K562 (cell line): ENCODE measurements at regions not wholly inside any gene's neighbourhood (a gene's known extent, or its start where the extent isn't known, plus 50 kb on each side); places are given as distances from the start of the nearest gene placed in this dataset.
A peak's percentile ranks its signal among the peaks of the same experiment; 100 is the strongest.

ENCODE experiments used
- ARID2 ChIP-seq: fragments of 450-650 bp; IDR thresholded peaks from 2 replicates; pipeline ENCODE4 v1.6.1; 2017; ENCODE audit warnings: antibody characterized with exemption, mild to moderate bottlenecking
- CXXC5 ChIP-seq: fragments of 250-450 bp; sonication (Bioruptor Pico); IDR thresholded peaks from 2 replicates; pipeline ENCODE4 v1.8.0; 2022; ENCODE audit warnings: inconsistent platforms, mild to moderate bottlenecking, moderate library complexity
- HIVEP1 ChIP-seq: fragments of 250-450 bp; sonication (Bioruptor Pico); IDR thresholded peaks from 2 replicates; pipeline ENCODE4 v1.4.0; 2020; ENCODE audit warnings: mild to moderate bottlenecking
- MEIS2 ChIP-seq: fragments of 450-650 bp; IDR thresholded peaks from 2 replicates; pipeline ENCODE4 v1.6.1; 2014; ENCODE audit warnings: mild to moderate bottlenecking; ENCODE audit not compliant: partially characterized antibody
- NCOA6 ChIP-seq: fragments of 450-650 bp; IDR thresholded peaks from 2 replicates; pipeline ENCODE4 v1.6.1; 2017; ENCODE audit warnings: mild to moderate bottlenecking
- PCBP2 ChIP-seq: fragments of 200-400 bp; formaldehyde crosslinking; IDR thresholded peaks from 2 replicates; pipeline ENCODE4 v1.6.1; 2018; ENCODE audit warnings: low read length, low read depth, mild to moderate bottlenecking, moderate library complexity; ENCODE audit not compliant: poor library complexity, severe bottlenecking
- RHOXF2B ChIP-seq: fragments of 250-450 bp; sonication (Bioruptor Pico); conservative IDR thresholded peaks from 2 replicates; pipeline ENCODE4 v1.5.1; 2021
- RUNX1 ChIP-seq: sonication (generic); IDR thresholded peaks from 2 replicates; pipeline ENCODE4 v1.6.1; 2016; ENCODE audit warnings: antibody characterized with exemption, low read depth
- SAFB2 ChIP-seq: fragments of 200-400 bp; formaldehyde crosslinking; IDR thresholded peaks from 2 replicates; pipeline ENCODE4 v1.6.1; 2018; ENCODE audit warnings: borderline replicate concordance, low read length, low read depth, moderate library complexity; ENCODE audit not compliant: severe bottlenecking
- SIRT6 ChIP-seq: IDR thresholded peaks from one replicate; pipeline ENCODE4 v1.6.1; 2012; ENCODE audit warnings: low read depth, mild to moderate bottlenecking, control low read depth, inconsistent platforms, low read length, moderate library complexity
- SMARCB1 ChIP-seq: IDR thresholded peaks from 2 replicates; pipeline ENCODE4 v1.6.1; 2011; ENCODE audit warnings: improper control_type of control experiment, low read depth; ENCODE audit not compliant: insufficient read length
- SNRNP70 ChIP-seq: fragments of 200-400 bp; formaldehyde crosslinking; optimal IDR thresholded peaks from 2 replicates; pipeline ENCODE3; 2017; ENCODE audit warnings: low read depth, low read length
- TEAD2 ChIP-seq: fragments of 450-650 bp; IDR thresholded peaks from 2 replicates; pipeline ENCODE4 v1.6.1; 2016; ENCODE audit warnings: missing genetic modification characterization, control low read depth, missing compliant biosample characterization
- TGIF2 ChIP-seq: sonication (generic); formaldehyde crosslinking; IDR thresholded peaks from 2 replicates; pipeline ENCODE4 v1.8.1; 2022; ENCODE audit warnings: mild to moderate bottlenecking, missing genetic modification reagents, moderate library complexity
- ZC3H4 ChIP-seq: sonication (generic); formaldehyde crosslinking; IDR thresholded peaks from 2 replicates; pipeline ENCODE4 v1.9.0; 2021; ENCODE audit warnings: missing genetic modification reagents, borderline replicate concordance
- ZFP30 ChIP-seq: fragments of 250-450 bp; sonication (Bioruptor Pico); IDR thresholded peaks from 2 replicates; pipeline ENCODE4 v1.8.0; 2022; ENCODE audit warnings: moderate library complexity, mild to moderate bottlenecking, inconsistent platforms, borderline replicate concordance
- ZNF124 ChIP-seq: sonication (generic); formaldehyde crosslinking; IDR thresholded peaks from 2 replicates; pipeline ENCODE4 v1.8.1; 2022; ENCODE audit warnings: missing genetic modification reagents
- ZNF134 ChIP-seq: fragments of 250-450 bp; sonication (Bioruptor Pico); conservative IDR thresholded peaks from 2 replicates; pipeline ENCODE4 v1.4.0; 2020
- ZNF586 ChIP-seq: fragments of 450-650 bp; formaldehyde crosslinking; conservative IDR thresholded peaks from 2 replicates; pipeline ENCODE4 v1.4.0; 2020; ENCODE audit warnings: mild to moderate bottlenecking, moderate library complexity
- TF ChIP-seq, protein P1 (sequence below): sonication (generic); formaldehyde crosslinking; IDR thresholded peaks from 2 replicates; pipeline ENCODE4 v1.8.0; 2022; ENCODE audit warnings: missing genetic modification reagents, mild to moderate bottlenecking, borderline replicate concordance
- TF ChIP-seq, protein P2 (sequence below): fragments of 250-450 bp; sonication (Bioruptor Pico); IDR thresholded peaks from 2 replicates; pipeline ENCODE4 v1.8.0; 2022; ENCODE audit warnings: inconsistent platforms
- TF ChIP-seq, protein P3 (sequence below): fragments of 250-450 bp; sonication (Bioruptor Pico); IDR thresholded peaks from 2 replicates; pipeline ENCODE4 v1.4.0; 2020; ENCODE audit warnings: mild to moderate bottlenecking, moderate library complexity
- TF ChIP-seq, protein P4 (sequence below): fragments of 450-650 bp; formaldehyde crosslinking; IDR thresholded peaks from 2 replicates; pipeline ENCODE4 v1.4.0; 2022; ENCODE audit warnings: missing genetic modification characterization

DNA sequence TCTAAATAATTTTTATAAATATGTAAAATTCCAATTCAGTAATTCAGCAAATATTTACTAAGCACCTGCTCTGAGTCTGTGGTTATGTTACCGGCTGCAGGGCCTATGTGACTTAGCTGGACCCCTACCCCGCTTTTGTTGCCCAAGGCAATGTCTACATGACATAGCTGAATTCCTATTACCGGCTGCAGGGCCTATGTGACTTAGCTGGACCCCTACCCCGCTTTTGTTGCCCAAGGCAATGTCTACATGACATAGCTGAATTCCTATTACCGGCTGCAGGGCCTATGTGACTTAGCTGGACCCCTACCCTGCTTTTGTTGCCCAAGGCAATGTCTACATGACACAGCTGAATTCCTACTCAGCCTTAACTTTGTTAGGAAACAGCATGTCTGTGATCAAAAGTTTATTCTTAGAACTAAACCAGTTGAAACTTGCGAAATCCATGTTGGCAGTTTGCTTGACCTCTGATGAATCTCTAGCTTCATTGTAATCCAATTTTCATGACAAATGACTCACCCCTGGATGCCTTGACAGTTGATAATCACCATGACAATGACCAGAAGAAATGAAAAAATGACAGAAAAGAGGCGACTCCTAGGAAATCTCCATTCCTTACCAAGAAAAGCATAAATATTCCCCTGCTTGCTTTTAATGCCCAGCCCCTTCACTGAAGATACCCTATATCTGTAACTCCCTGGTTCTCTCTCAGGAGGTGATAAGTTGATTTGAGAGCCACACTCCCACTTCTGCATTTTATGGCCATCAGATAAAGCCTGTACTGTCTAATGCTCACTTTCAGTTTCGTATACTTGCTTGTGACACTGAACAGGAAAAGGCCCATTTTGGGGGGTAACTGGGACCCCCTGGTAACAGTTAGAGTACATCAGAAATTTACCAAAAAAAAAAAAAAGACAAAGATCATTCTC is 148.4 kb upstream of the SYT10 start (continued):
- TF ChIP-seq, protein P1, sequence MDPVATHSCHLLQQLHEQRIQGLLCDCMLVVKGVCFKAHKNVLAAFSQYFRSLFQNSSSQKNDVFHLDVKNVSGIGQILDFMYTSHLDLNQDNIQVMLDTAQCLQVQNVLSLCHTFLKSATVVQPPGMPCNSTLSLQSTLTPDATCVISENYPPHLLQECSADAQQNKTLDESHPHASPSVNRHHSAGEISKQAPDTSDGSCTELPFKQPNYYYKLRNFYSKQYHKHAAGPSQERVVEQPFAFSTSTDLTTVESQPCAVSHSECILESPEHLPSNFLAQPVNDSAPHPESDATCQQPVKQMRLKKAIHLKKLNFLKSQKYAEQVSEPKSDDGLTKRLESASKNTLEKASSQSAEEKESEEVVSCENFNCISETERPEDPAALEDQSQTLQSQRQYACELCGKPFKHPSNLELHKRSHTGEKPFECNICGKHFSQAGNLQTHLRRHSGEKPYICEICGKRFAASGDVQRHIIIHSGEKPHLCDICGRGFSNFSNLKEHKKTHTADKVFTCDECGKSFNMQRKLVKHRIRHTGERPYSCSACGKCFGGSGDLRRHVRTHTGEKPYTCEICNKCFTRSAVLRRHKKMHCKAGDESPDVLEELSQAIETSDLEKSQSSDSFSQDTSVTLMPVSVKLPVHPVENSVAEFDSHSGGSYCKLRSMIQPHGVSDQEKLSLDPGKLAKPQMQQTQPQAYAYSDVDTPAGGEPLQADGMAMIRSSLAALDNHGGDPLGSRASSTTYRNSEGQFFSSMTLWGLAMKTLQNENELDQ = no peak
- no peak for TF ChIP-seq ZC3H4 (CRISPR knock-in tag)
- no peak for TF ChIP-seq RHOXF2B (CRISPR knock-in tag)
- TF ChIP-seq, protein P2, sequence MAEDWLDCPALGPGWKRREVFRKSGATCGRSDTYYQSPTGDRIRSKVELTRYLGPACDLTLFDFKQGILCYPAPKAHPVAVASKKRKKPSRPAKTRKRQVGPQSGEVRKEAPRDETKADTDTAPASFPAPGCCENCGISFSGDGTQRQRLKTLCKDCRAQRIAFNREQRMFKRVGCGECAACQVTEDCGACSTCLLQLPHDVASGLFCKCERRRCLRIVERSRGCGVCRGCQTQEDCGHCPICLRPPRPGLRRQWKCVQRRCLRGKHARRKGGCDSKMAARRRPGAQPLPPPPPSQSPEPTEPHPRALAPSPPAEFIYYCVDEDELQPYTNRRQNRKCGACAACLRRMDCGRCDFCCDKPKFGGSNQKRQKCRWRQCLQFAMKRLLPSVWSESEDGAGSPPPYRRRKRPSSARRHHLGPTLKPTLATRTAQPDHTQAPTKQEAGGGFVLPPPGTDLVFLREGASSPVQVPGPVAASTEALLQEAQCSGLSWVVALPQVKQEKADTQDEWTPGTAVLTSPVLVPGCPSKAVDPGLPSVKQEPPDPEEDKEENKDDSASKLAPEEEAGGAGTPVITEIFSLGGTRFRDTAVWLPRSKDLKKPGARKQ (CRISPR knock-in tag) = no peak
- no peak for TF ChIP-seq SNRNP70
- peak; percentile 58 for TF ChIP-seq NCOA6
- TF ChIP-seq CXXC5 = peak; percentile 51
- no peak for TF ChIP-seq TEAD2 (tag)
- TF ChIP-seq, protein P3, sequence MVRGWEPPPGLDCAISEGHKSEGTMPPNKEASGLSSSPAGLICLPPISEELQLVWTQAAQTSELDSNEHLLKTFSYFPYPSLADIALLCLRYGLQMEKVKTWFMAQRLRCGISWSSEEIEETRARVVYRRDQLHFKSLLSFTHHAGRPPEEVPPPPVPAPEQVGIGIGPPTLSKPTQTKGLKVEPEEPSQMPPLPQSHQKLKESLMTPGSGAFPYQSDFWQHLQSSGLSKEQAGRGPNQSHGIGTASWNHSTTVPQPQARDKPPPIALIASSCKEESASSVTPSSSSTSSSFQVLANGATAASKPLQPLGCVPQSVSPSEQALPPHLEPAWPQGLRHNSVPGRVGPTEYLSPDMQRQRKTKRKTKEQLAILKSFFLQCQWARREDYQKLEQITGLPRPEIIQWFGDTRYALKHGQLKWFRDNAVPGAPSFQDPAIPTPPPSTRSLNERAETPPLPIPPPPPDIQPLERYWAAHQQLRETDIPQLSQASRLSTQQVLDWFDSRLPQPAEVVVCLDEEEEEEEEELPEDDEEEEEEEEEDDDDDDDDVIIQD (CRISPR knock-in tag) = no peak
- no peak for TF ChIP-seq ZNF586 (CRISPR knock-in tag)
- TF ChIP-seq, protein P4, sequence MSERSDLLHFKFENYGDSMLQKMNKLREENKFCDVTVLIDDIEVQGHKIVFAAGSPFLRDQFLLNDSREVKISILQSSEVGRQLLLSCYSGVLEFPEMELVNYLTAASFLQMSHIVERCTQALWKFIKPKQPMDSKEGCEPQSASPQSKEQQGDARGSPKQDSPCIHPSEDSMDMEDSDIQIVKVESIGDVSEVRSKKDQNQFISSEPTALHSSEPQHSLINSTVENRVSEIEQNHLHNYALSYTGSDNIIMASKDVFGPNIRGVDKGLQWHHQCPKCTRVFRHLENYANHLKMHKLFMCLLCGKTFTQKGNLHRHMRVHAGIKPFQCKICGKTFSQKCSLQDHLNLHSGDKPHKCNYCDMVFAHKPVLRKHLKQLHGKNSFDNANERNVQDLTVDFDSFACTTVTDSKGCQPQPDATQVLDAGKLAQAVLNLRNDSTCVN (CRISPR knock-in tag) = no peak
- no peak; the same call in 1 of the 2 replicates for TF ChIP-seq ARID2
- no peak for TF ChIP-seq SAFB2
- TF ChIP-seq ZFP30 (CRISPR knock-in tag) = no peak
- no peak for TF ChIP-seq RUNX1
- no peak for TF ChIP-seq TGIF2 (CRISPR knock-in tag)
- TF ChIP-seq PCBP2 = no peak
- no peak for TF ChIP-seq SMARCB1
- TF ChIP-seq MEIS2 = peak; percentile 99
- no peak for TF ChIP-seq SIRT6
- no peak for TF ChIP-seq ZNF124 (CRISPR knock-in tag)
- no peak for TF ChIP-seq HIVEP1 (CRISPR knock-in tag)
- TF ChIP-seq ZNF134 (CRISPR knock-in tag) = no peak
